GM19438 (cell line): ENCODE measurements at regions not wholly inside any gene's neighbourhood (a gene's known extent, or its start where the extent isn't known, plus 50 kb on each side); places are given as distances from the start of the nearest gene placed in this dataset.

ENCODE experiments used
- ATAC-seq: cut with Tn5 transposase; IDR thresholded peaks from one replicate; pipeline ENCODE4 v1.9.1; 2021; ENCODE audit warnings: low read depth; ENCODE audit not compliant: unreplicated experiment

DNA sequence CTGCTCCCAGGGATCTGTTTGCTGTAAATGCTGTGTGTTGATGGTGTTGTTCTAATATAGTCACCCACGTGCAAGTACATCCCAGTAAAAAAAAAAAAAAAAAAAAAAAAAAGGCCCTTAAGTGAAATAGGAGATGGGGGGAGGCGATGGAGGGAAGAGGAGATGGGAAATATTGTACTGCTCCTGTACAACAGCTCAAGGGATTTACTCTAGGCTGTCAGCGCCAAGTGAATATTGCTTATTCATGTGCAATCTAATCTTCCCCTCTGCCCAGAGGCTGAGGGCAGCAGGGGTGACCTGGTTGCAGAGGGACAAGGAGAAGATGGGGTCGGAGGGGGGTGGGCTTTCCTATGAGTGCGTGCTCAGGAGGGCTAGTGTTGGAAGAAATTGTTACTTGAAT is 206.2 kb upstream of the CADM1 start:
- ATAC-seq = no peak

DNA sequence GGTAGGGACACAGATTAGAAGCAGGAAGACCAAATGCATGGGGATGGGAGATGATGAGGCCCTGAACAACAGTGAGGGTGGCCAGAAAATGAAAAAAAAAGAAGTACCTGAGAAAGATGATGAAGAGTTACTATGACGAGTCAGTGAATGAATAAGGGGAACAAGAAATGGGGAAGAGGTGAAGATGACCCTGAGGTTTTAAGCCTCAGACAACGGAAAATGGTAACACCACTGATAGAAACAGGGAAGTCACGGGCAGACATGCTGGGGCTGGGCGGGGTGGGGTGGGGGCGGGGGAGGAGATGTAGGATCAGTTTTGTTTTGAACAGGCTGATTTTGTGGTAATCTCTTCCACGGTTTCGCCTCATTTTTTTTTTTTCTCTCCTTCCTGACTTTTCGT is 205.1 kb upstream of the CADM1 start:
- ATAC-seq = no peak

DNA sequence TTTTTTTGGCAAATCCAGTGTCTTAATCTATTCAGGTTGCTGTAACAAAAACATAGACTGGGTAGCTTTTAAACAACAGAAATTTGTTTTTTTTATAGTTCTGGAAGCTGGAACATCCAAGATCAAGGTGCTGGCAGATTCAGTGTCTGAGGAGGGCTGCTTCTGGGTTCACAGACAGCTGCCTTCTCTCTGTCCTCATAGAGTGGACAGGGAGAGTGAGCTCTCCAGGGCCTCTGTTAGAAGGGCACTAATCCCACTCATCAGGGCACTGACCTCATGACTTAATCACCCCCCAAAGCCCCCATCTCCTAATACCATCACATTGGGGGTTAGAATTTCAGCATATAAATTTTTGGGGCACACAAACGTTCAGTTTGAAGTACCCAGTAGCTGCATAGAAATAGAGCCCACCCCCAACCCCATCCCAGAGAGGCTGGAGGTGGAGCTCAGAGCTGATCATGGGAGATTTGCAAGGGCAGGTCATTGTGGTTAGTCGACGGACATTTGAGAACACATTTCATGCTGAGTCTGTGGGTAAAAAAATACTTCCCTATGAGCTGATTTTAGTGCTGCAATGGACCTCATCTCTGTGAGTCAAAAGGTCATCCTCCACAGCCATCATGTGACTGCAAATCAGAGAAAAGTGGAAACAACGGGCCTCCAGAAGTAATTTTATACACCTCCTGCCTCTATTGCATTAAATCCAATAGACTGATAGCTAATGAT is 203.1 kb upstream of the CADM1 start:
- ATAC-seq = no peak

DNA sequence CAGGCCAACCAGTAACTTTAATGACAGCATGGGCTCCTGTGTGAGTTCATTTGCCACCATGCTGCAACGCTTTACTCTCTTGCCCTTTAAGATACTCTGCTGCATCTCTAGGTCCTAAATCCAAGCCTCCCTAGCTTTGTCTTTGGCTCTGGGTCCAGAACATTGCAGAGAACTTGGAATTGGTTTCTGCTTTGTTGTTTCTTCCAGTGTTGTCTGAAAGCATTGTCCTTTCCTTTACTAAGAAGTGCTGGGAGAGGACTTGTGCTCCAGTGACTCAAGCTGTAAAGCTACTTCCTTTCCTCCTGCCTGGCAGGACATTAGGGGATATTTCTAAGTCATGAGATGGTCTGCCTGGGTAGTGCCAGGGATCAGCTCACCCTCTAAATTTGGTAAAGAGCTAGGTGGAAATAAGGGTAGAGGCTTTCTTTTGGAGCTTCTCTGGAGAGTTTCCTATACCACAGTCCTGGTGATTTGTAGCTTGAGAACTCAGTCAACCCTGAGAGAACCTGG is 202.5 kb upstream of the CADM1 start:
- no peak for ATAC-seq

DNA sequence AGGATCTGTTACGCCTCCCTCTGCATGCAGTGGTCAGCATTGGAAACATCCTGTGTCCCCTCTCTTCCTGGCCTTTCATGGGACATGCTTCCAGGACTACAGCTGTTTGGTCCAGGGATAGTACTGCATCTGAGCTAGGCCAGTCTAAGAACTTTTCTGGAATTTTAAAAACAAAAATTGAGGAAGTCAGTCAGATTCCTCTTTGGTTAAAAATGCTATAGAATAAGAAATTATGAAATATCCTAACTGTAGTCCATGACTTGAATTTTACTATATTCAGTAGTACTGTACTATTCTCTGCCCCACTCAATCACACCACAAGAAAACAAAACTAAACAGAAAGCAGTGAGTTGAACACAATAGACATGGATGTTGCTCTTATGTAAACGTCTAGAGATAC is 201.0 kb upstream of the CADM1 start:
- ATAC-seq = no peak

DNA sequence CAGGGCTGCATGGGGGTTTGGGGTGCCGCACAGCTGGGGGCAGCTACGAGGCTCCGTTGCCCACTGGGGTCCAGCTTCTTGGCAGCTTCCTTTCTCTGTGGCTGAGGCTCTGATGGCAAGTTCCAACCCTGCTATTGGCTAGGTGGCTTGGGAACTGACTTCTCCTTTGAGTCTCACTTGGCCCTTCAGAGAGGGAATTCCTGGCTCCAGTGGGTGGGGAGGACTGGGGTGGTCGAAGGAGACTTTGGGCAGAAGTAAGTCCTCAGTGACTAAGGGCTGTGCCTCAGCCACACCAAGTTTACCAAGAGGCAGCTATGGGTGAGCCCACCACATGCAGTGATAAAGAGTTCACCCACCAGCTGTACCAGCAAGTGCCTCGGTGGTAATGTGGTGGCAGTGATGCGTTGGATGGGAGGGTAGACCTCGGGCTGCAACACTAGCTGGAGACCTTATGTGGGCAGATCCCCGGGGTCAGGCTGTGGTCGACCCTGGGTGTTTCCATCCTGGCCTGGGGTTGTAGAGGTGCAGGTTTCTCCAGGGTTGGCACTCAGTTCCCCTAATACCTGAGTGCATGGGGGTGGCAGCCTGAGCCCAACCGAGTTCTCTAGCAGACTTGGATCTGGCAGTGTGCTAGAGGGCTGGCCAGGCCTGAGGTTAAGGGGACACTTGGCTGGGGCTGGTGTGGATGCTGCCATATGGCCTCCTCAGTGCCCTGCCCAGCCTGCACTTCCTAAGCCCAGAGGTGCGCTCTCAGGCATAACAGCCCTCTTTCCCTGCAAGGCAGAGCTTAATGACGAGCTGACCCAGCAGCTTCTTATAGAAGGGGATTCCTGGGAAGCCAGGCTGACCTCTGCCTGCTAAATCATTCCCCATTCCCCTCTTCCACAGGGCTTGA is 197.0 kb upstream of the CADM1 start:
- ATAC-seq = no peak

DNA sequence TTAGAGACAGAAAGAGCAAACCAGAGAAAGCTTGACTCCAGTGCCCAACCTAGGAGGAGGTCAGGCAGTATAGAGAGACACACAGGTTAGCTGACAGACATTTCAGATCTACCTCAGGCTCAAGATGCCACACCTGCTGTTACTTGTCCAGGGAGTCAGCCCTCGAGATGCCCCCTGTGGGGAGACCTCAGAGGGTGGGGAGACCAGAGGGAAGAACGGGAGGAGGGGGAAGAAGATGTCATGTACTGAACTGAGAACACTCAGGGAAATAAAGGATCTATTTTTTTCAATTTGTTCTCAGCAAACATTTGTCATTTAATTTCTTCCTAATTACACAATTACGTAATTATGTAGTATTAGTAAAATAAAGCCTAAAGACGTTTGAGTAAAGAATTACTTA is 196.3 kb upstream of the CADM1 start:
- ATAC-seq = no peak

DNA sequence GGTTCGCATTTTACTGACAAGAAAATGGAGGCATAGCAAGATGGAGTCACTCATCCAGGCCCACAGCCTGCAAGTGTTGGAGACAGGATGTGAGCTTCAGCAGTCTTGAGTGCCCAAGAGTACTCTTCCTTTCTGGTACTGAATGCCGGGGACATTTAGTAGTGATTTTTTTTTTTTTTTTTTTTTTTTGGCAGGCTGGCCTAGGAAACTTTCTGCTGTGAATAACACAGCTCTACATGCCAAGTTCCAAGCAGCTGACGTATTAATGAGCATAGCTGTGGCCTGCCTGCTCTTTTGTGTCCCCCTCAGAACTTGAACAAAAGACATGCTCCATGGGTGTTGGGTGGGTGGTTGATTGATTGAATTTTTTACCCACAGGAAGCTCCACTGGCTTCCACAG is 195.5 kb upstream of the CADM1 start:
- ATAC-seq = no peak

DNA sequence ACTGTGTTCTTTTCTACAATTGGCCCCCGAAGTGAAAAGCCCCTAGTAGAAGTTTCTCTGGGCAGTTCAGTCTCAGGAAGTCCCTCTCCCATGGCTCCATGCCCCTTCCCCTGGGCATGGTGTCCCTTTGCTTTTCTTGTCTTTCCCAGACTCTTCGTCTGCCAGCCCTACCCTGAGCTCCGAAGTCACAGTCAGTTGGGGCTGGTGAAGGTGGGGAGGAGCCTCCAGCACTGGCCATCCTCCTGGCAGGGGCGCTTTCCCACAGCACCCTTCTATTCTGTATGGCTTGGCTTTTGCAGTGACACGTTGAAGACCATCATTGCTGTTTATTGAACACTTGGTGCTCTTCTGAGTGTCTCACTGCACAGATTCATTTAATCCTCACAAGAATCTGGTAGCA is 195.1 kb upstream of the CADM1 start:
- no peak for ATAC-seq

DNA sequence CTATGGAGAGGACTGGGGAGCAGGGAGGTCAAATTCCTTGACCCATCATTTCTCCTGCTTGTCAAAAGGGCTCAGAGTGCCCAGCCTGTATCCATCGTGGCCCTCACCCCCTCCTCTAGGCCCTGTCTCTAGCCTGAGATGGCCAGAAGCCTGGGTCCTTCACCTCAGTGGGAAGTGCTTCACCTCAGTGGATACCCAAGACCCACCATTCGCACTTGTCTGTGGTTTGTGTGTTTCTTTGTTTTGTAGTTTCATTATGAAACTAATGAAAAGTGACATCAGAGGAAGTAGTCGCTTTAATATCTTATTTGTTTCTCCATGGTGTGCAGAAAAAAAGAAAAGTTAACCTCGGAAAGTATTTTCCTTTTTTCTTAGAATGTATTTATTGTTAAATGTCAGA is 194.0 kb upstream of the CADM1 start:
- no peak for ATAC-seq

DNA sequence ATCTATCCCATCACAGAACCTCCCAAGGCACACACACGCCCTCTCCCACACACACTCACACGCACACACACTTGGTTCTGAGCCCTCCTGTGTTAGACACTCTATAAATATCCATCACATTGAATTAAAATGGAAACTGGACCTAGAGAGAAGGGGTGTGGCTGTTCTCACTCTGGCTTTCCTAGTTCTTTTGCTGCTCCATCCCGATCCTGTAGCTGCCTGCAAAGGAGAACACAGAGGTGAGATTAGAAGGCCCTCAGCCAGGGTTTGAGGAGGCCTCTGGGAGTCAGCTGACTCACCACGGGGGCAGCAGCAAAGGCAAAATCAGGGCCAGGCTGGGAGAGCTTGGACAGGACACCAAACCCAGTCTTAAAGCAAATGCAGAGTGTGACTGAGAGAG is 192.3 kb upstream of the CADM1 start:
- no peak for ATAC-seq

DNA sequence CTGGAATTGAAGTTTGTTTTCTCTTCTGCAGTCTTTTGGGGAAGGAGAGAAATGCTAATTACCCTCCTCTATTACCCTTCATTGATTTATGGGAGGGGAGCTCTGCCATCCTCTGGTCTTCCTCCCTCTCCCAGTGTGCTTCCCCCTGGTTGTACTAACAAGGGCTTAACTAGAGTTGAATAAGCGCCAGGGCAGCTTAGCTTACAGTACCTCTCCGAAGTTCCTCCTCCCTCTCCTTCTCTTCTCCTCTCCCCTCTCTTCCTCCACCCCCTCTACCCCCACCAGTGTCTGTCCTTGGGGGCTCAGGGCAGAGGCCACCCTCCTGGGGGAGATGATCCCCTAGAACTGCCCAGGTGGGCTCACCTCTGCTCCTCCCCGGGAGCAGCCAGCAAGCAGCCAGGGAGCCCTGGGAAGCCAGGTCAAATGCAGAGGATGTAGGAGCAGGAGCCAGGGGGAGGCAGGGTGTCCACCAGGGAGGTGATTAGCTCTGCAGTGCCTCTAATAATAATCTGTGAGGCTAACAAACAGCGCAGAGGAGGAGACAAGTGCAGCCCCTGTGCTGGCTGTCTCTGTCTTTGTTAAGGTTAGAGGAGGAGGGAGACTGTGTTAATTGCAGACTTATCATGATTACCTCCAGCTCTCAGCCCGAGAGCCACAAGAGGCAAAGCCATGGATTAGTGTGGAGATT is 191.6 kb upstream of the CADM1 start:
- ATAC-seq = no peak

DNA sequence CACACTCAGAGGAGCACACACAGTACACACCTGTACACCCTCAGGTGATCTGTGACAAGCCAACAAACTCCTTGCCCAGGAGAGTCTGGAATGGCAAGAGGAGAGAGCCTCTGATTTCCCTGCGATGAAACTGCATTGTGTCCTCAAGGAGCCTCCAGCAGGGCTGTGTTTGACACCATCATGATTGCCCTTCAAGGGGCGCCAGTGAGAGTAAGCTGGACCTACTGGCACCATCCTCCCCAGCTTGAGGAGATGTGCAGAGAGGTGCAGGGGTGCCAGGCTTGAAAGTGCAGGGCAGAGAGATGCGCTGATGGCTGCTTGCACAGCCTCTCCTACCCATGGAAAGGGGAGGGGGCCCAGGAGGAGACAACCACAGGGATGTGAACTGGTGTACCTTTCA is 188.8 kb upstream of the CADM1 start:
- no peak for ATAC-seq

DNA sequence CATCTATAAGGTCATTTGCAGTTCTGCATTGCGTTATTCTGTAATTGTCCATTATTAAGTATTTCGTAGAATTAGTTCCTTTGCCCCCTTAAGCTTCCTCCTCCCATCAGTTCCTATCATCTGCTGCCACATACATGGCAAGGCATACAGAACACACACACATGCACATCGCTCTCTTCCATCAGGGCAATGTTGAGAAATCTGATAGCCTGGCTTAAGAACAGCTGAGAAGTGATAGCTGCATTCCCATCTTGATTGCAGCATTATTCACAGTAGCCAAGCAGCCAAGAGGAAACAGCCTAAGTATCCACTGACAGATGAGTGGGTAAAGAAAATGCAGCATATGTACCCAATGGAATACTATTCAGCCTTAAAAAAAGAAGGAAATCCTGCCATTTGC is 186.8 kb upstream of the CADM1 start:
- no peak for ATAC-seq

DNA sequence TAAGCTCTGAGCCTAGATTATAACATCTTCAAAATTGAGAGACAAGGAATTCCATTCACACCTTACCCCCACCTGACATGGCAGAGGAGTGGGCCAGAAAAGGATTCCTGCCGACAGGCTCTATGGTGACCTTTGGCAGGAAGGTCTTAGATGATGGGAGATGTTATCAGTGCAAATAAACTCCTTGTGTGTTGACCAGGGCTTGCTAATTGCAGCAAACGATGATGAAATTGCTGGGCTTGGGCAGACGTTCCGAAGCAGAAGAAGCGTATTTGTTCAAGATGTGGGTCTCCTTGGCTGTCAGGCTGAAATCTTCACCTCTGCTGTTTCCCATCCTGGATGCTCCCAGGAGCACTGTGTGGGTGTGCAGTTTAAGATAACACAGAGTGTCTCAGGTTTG is 183.7 kb upstream of the CADM1 start:
- no peak for ATAC-seq

DNA sequence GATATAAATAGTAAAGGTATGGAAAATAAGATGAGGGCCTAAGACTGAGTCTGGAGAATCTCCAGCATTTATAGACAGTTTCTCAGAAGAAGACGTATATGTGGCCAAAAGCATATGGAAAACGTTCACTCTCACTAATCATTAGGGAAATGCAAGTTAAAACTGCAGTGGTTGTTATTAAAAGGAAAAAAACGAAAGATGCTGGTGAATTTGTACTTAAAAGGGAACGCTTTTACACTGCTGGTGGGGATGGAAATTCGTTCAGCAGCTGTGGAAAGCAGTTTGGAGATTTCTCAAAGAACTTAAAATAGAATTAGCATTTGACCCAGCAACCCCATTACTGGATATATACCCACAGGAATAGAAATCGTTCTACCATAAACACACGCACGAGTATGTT is 180.5 kb upstream of the CADM1 start:
- ATAC-seq = no peak

DNA sequence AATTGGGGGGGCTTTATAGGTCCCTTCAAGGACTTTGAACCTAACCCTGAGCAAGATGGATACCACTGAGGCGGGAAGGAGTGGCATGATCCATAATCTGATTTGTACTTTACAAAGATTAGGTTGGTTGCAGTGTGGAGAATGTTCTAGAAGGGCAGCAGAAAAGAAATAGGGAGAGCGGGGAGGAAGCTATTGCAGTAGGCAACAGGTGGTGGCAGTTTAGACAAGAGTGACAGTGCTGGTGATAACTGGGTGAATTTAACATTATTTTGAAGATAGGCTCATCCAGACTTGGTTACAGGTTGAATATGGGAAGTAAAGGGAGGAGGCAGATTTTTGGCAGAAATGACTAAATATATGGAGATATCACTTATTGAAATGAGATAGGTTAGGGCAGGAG is 179.9 kb upstream of the CADM1 start:
- ATAC-seq = no peak

DNA sequence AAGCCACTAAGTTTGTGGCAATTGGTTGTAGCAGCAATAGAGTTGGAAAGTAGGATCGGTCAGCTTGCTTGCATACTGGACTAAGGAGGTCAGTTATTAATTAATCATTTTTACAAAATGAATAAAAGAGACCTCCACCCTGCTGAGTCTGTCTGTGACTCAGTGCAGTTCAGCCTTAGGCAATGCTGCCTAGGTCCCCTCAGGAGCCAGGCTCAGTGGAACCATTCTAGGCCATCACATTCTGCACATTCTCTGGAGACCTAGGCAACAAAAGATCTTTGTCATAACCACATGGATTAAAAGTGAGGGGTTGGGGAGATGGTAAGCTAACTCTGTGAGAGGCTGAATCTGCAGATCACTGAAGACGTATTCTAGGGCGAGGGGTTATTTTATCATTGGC is 178.7 kb upstream of the CADM1 start:
- ATAC-seq = no peak

DNA sequence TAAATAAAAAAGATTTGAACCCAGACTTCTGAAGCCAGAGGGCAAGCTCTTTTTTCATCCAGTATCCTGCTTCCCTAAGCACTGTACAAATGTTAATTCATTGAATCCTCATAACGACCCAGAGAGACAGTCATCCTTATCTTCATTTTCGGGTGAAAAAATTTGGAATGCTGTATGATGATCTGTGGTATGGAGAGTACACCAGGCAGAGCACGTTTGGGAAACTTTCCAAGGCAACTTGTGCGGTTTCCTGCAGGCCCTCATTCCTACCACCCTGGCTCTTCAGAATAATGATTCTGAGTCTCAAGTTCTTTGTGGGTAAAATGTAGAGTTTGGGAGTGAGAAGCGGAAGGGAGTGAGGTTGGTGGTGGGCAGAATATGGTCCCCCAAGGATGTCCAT is 177.9 kb upstream of the CADM1 start:
- ATAC-seq = no peak

DNA sequence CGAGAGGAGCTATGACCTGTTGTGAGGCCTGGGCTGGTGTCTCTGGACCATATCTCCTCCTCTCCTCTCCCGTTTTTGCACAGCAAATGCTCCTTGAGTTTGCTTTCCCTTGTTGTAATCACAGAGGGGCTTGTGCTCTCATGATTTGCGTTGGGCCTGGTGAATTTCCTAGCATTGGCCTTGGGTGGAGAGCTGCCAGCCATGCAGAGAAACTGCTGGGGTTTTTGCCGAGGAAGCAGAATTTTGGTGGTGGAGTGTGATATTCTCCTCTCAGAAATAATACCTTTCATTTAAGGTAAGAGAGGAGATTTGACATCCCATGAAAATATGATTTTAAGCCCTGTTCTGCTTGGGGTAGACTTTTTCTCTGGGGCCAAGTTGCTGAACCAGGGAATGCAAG is 175.7 kb upstream of the CADM1 start:
- no peak for ATAC-seq

DNA sequence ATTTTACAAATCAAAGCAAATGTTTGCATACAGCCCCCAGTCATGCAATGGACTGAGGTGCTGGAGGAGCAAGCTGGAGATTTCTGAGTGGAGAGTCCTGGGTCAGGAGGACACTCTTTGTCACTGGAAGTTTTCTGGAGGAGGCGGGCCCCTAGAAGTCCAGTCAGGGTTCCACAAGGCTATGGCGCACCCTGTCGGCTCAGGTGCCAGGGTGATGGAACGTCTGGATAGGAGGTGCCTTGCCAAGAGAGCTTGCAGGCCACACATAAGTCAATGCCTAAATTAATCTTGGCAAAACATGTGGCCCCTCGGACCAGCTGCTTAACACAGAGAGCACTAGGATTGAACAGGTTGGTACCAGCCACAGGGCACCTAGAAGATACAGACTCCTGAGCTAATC is 174.7 kb upstream of the CADM1 start:
- ATAC-seq = no peak
